Sigmoid colon (tissue), 4 donors: ENCODE measurements at regions not wholly inside any gene's neighbourhood (a gene's known extent, or its start where the extent isn't known, plus 50 kb on each side); places are given as distances from the start of the nearest gene placed in this dataset.

Experiments
- POLR2A ChIP-seq, 2 donors: fragments of 450-650 bp; IDR thresholded peaks; one replicate each; pipeline ENCODE4 v1.6.1; 2016; ENCODE audit warnings: antibody characterized with exemption in 2 of 2, mild to moderate bottlenecking in 2 of 2, moderate library complexity in 2 of 2
- POLR2AphosphoS5 ChIP-seq, 4 donors: sonication (generic); formaldehyde crosslinking; IDR thresholded peaks; one replicate each; pipeline ENCODE4 v1.6.1; 2017; ENCODE audit warnings: antibody characterized with exemption in 4 of 4
- TF ChIP-seq, protein P1 (sequence below), 4 experiments: fragments of 450-650 bp in 3 of 4; fragments of 200-600 bp in 1 of 4; IDR thresholded peaks; one replicate each; pipeline ENCODE4 v1.5.1; 2016 to 2019; ENCODE audit warnings: antibody characterized with exemption in 4 of 4, mild to moderate bottlenecking in 3 of 4, moderate library complexity in 2 of 4

DNA sequence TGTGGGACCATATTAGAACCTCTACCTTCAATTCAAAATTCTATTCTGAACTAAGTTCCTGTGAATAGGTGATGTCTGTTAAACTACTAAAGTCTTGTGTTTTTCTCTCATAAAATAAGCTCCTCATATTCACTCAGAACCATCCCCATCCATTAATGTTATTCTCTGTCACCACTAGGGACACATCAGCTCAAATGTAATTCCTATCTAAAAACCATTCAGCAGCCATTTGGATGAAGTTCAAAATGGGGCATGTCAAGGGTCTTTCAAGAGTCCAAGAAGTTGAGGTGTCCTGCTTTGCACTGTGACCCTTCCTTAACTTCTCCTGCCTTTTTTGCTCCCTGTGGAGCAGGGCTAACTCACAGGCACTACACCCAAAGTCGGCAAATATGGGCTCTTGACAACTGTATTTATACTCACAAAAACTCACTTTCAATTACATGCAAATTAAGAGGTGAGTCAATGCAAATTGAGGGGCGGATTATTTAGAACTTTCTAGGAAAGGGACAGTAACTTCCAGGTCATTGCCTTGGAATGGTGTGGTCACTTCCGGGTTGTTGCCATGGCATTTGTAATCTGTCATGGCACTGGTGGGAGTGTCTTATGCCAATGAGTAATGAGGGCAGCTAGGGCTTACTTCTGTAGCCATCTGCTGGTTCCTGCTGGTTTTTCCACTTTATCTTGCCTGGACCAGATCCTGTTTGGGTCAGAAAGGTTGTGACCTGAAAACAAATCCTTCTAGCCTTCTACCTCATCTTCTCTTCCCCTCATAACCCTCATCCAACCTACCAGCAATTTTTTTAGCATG lies 128.2 kb upstream of the COX10 start:
- TF ChIP-seq, protein P1, sequence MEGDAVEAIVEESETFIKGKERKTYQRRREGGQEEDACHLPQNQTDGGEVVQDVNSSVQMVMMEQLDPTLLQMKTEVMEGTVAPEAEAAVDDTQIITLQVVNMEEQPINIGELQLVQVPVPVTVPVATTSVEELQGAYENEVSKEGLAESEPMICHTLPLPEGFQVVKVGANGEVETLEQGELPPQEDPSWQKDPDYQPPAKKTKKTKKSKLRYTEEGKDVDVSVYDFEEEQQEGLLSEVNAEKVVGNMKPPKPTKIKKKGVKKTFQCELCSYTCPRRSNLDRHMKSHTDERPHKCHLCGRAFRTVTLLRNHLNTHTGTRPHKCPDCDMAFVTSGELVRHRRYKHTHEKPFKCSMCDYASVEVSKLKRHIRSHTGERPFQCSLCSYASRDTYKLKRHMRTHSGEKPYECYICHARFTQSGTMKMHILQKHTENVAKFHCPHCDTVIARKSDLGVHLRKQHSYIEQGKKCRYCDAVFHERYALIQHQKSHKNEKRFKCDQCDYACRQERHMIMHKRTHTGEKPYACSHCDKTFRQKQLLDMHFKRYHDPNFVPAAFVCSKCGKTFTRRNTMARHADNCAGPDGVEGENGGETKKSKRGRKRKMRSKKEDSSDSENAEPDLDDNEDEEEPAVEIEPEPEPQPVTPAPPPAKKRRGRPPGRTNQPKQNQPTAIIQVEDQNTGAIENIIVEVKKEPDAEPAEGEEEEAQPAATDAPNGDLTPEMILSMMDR (IDR thresholded peaks at IDR 0.05), result no peak
- TF ChIP-seq POLR2A (IDR thresholded peaks at IDR 0.05), result no peak
- no peak for TF ChIP-seq POLR2AphosphoS5 (IDR thresholded peaks at IDR 0.05)
